GM10266 (cell line): ENCODE measurements at regions not wholly inside any gene's neighbourhood (a gene's known extent, or its start where the extent isn't known, plus 50 kb on each side); places are given as distances from the start of the nearest gene placed in this dataset.
"Not testable (repeated sequence)": the region's sequence is repeated elsewhere in the genome, so short reads cannot be mapped to it uniquely, and the experiment has no call there.

ENCODE experiments used
- DNase-seq: peaks from one replicate; pipeline ENCODE4 v3.0.0; 2012; ENCODE audit errors: extremely low spot score
- CTCF ChIP-seq: IDR thresholded peaks from 2 replicates; pipeline ENCODE4 v1.5.1; 2012; ENCODE audit warnings: mild to moderate bottlenecking, low read depth; ENCODE audit not compliant: control insufficient read depth, insufficient read depth; ENCODE audit errors: missing control alignments

DNA sequence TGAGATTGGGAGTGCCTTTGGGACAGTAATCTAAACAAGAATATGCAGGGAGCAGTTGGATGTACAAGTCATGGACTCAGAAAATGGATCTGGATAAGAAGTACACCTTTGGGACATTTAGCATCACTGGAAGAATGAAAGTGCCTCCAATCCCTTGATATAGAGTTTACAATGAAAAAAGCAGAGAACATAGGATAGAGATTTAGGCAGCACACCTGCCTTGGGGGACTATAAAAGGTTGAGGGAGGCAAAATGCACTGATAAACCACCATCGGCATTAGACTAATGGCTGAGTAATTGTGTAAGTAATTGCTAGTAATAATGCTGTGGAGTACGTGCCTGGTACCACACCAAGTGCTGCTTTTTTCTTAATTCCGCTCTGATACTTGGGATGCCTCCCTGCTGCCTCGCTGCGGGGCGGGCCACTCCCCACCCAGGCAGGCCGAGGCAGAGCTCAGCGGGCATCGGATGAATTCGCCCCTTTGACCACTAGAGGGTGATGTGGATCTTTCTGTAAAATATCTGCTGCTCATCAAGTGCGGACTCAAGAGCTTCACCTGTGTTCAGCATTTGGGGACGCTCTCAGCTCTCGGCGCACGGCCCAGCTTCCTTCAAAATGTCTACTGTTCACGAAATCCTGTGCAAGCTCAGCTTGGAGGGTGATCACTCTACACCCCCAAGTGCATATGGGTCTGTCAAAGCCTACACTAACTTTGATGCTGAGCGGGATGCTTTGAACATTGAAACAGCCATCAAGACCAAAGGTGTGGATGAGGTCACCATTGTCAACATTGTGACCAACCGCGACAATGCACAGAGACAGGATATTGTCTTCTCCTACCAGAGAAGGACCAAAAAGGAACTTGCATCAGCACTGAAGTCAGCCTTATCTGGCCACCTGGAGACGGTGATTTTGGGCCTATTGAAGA, 99.9 kb downstream of the ANKRD18B start:
- TF ChIP-seq CTCF = peak; percentile 87
- peak; percentile 74 for DNase-seq

- DNase-seq = not testable (repeated sequence)
These were observed 104.3 kb downstream of the ANKRD18B start for GRCh38 chr9:33628318-33628717.

DNA sequence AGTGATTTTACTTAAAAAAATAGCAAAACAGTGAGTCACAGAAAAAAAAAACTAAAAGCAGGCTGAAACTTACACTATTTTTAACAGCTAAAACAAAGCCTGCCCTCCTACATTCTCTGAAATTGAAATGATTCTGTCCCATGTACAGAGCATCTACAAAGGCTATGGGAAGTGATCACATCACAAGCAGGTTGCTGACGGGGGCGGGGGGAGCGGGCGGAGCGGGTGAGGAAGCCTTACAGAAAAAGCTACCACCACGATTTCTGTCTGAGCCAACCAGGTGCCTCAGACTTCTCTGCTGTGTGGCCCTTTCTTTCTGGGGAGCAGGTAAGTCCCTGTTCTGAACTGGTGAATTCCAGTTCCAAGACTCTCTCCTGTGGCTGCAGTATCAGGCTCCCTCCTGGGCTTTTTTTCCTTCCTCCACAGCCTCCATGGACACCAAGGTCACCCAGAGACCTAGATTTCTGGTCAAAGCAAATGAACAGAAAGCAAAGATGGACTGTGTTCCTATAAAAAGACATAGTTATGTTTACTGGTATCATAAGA, 104.9 kb downstream of the ANKRD18B start:
- no peak for TF ChIP-seq CTCF
- DNase-seq = no peak

DNA sequence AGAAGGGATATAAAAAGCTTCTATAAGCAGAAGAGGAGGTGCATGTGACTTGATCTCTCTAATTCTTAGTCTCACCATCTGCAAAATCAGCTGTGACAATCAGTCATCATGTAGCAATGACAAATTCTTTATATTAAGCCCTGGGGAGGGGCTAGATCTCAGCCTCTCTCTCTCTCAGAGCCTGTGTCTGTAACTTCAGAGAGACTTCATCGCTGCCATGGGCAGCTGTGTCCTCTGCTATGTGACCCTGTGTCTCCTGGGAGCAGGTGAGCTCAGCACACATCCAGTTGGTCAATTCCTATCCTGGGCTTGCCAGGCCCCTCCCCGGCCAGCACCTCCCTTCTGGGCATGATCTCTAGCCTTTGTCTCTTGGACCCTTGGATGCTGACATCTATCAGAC, 109.6 kb downstream of the ANKRD18B start:
- DNase-seq = no peak
- TF ChIP-seq CTCF = no peak

DNA sequence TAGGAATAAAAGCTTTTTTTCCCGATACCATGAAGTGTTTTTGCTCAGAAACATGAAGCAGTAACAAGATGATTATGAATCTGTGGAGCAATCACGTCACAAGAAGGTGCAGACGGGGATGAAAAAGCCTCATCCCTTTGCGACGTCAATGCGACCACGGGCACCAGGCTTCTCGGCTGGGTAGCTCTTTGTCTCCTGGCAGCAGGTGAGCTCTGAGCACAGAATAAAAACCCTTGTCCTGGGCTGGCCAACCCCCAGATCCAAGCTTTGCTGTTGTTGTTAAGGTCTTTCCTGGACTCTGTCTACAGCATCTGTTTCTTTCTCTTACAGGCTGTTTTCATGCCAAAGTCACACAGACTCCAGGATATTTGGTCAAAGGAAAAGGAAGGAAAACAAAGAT, 113.8 kb downstream of the ANKRD18B start:
- DNase-seq = no peak
- no peak for TF ChIP-seq CTCF

GRCh38 chr9:33638391-33638915, 114.4 kb downstream of the ANKRD18B start:
- no peak for DNase-seq
- no peak for TF ChIP-seq CTCF

GRCh38 chr9:33645706-33646105, 121.7 kb downstream of the ANKRD18B start:
- no peak for DNase-seq
- TF ChIP-seq CTCF = no peak

GRCh38 chr9:33649463-33649862, 125.4 kb downstream of the ANKRD18B start:
- no peak for TF ChIP-seq CTCF
- no peak for DNase-seq
